ENCODE measurements at regions not wholly inside any gene's neighbourhood (a gene's known extent, or its start where the extent isn't known, plus 50 kb on each side); places are given as distances from the start of the nearest gene placed in this dataset.

DNA sequence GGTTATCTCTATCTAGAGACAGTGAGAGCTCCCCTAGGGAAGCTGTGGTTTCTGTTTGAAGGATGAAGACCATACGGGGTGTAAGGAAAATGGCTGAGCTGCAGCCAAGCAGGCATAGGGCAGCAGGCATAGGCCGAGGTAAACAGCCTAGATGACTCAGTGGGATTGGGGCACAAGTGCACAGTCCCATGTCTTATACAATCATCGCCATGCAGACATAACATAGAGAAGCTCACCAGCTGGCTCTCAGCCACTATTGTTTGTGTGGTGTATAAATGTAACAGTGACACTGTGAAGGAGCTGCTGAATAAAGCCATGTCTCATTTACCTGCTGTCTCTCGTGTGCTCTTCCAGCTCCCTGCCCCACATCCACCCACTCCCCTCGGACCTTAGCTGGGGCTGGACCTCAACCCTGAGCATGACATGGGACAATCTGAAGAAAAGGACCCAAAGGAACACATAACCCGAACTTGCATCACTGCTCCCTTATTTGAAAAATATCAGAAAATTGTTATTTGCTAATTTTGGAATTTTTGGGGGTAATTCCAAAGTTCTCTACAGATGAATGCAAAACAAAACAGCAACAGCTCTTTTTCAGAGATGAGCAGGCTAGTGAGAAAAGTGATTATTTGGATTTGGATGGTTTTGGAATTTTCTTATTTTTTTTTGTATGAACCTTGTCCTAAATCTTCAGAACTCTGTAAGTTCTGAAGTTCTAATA lies 582.7 kb downstream of the REEP3 start:
- Histone ChIP-seq H3K36me3 (ENCODE audit: insufficient read depth, insufficient read length, low read length) (no peaks in the 10 kb centered on the region), H3K27me3 (ENCODE audit: insufficient read depth, insufficient read length) (no peaks in the 10 kb centered on the region), H3K9ac (ENCODE audit: insufficient read length, low read depth) (no peak overlapping the region), H3K4me3 (ENCODE audit: insufficient read length, low read depth) (no peak overlapping the region), H3K4me1 (ENCODE audit: insufficient read depth, insufficient read length) (no peaks in the 10 kb centered on the region), H3K9me3 (ENCODE audit: insufficient read depth, low read length) (no peaks in the 10 kb centered on the region)
- no peak for DNase-seq (ENCODE audit: low read depth, low spot score)
- TF ChIP-seq YY1 (IDR thresholded peaks at IDR 0.05; ENCODE audit: insufficient read depth, insufficient read length) (no peak), ZNF274 (IDR thresholded peaks at IDR 0.05; ENCODE audit: low read depth, low read length) (no peak), SUZ12 (IDR thresholded peaks at IDR 0.05; ENCODE audit: extremely low read depth, insufficient read depth, insufficient read length) (no peak)

- no peak overlapping the region for H3K4me3 ChIP-seq (ENCODE audit: insufficient read length, low read depth)
- H3K4me1 ChIP-seq (ENCODE audit: insufficient read depth, insufficient read length) = no peaks in the 10 kb centered on the region
- no peaks in the 10 kb centered on the region for H3K27me3 ChIP-seq (ENCODE audit: insufficient read depth, insufficient read length)
- no peak for DNase-seq (ENCODE audit: low read depth, low spot score)
- H3K9me3 ChIP-seq (ENCODE audit: insufficient read depth, low read length) = no peaks in the 10 kb centered on the region
- no peaks in the 10 kb centered on the region for H3K36me3 ChIP-seq (ENCODE audit: insufficient read depth, insufficient read length, low read length)
- H3K9ac ChIP-seq (ENCODE audit: insufficient read length, low read depth) = no peak overlapping the region
- TF ChIP-seq ZNF274 (IDR thresholded peaks at IDR 0.05; ENCODE audit: low read depth, low read length) = no peak
- no peak for TF ChIP-seq SUZ12 (IDR thresholded peaks at IDR 0.05; ENCODE audit: extremely low read depth, insufficient read depth, insufficient read length)
- TF ChIP-seq YY1 (IDR thresholded peaks at IDR 0.05; ENCODE audit: insufficient read depth, insufficient read length) = no peak
Observed at GRCh38 chr10:64109926-64110495, 588.8 kb downstream of the REEP3 start.

DNA sequence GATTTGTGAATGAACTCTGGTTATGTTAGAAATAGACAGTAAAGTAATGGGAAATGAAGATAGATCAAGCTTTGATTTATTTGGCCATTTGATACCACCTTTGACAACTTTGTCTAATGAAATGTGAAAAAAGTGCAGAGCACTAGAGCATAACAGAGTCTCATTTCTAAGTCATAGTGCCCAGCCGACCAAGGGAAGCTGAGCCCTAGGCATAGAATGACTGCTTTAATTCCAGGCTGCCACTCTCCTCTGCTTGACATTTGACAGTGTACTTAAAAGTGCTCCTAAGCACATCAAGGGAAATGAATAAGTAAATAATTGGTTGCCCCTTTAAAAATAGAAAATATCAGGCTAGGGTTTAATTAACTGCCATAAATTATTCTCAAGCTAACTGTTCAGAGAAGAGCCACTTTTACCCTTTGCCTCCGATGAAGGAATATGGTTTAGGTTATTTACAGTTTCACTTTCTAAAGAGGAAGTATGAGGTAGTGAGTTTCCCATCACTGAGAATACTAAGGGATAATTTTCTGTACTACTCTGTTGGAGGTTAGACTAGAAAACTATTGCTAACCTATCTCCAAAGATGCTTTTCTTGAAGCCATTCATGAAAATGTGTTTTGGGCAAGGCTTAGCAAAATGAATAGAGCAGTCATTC lies 591.6 kb downstream of the REEP3 start:
- Histone ChIP-seq H3K4me3 (ENCODE audit: insufficient read length, low read depth) (no peak overlapping the region), H3K27me3 (ENCODE audit: insufficient read depth, insufficient read length) (no peaks in the 10 kb centered on the region), H3K9ac (ENCODE audit: insufficient read length, low read depth) (no peak overlapping the region), H3K9me3 (ENCODE audit: insufficient read depth, low read length) (no peaks in the 10 kb centered on the region), H3K4me1 (ENCODE audit: insufficient read depth, insufficient read length) (no peaks in the 10 kb centered on the region), H3K36me3 (ENCODE audit: insufficient read depth, insufficient read length, low read length) (no peaks in the 10 kb centered on the region)
- no peak for DNase-seq (ENCODE audit: low read depth, low spot score)
- TF ChIP-seq ZNF274 (IDR thresholded peaks at IDR 0.05; ENCODE audit: low read depth, low read length) (no peak), SUZ12 (IDR thresholded peaks at IDR 0.05; ENCODE audit: extremely low read depth, insufficient read depth, insufficient read length) (no peak), YY1 (IDR thresholded peaks at IDR 0.05; ENCODE audit: insufficient read depth, insufficient read length) (no peak)

- Histone ChIP-seq H3K36me3 (ENCODE audit: insufficient read depth, insufficient read length, low read length) (no peaks in the 10 kb centered on the region), H3K9ac (ENCODE audit: insufficient read length, low read depth) (no peak overlapping the region), H3K27me3 (ENCODE audit: insufficient read depth, insufficient read length) (no peaks in the 10 kb centered on the region), H3K4me1 (ENCODE audit: insufficient read depth, insufficient read length) (no peaks in the 10 kb centered on the region), H3K4me3 (ENCODE audit: insufficient read length, low read depth) (no peak overlapping the region), H3K9me3 (ENCODE audit: insufficient read depth, low read length) (no peaks in the 10 kb centered on the region)
- DNase-seq (ENCODE audit: low read depth, low spot score) = no peak
- no peak for TF ChIP-seq SUZ12 (IDR thresholded peaks at IDR 0.05; ENCODE audit: extremely low read depth, insufficient read depth, insufficient read length)
- no peak for TF ChIP-seq ZNF274 (IDR thresholded peaks at IDR 0.05; ENCODE audit: low read depth, low read length)
- no peak for TF ChIP-seq YY1 (IDR thresholded peaks at IDR 0.05; ENCODE audit: insufficient read depth, insufficient read length)
Observed at GRCh38 chr10:64113375-64113774, 592.2 kb downstream of the REEP3 start.

GRCh38 chr10:64113792-64114191 lies 592.6 kb downstream of the REEP3 start:
- H3K4me3 ChIP-seq (ENCODE audit: insufficient read length, low read depth) = no peak overlapping the region
- DNase-seq (ENCODE audit: low read depth, low spot score) = peak; percentile 23
- no peak for TF ChIP-seq SUZ12 (IDR thresholded peaks at IDR 0.05; ENCODE audit: extremely low read depth, insufficient read depth, insufficient read length)
- no peak for TF ChIP-seq ZNF274 (IDR thresholded peaks at IDR 0.05; ENCODE audit: low read depth, low read length)
- TF ChIP-seq YY1 (IDR thresholded peaks at IDR 0.05; ENCODE audit: insufficient read depth, insufficient read length) = no peak
- H3K4me1 ChIP-seq (ENCODE audit: insufficient read depth, insufficient read length) = no peaks in the 10 kb centered on the region
- H3K27me3 ChIP-seq (ENCODE audit: insufficient read depth, insufficient read length) = no peaks in the 10 kb centered on the region
- H3K36me3 ChIP-seq (ENCODE audit: insufficient read depth, insufficient read length, low read length) = no peaks in the 10 kb centered on the region
- no peak overlapping the region for H3K9ac ChIP-seq (ENCODE audit: insufficient read length, low read depth)
- no peaks in the 10 kb centered on the region for H3K9me3 ChIP-seq (ENCODE audit: insufficient read depth, low read length)

GRCh38 chr10:64115471-64115870 lies 594.3 kb downstream of the REEP3 start:
- DNase-seq (ENCODE audit: low read depth, low spot score) = no peak
- H3K4me3 ChIP-seq (ENCODE audit: insufficient read length, low read depth) = no peak overlapping the region

More at GRCh38 chr10:64115471-64115870, 594.3 kb downstream of the REEP3 start:
- no peaks in the 10 kb centered on the region for H3K4me1 ChIP-seq (ENCODE audit: insufficient read depth, insufficient read length)
- H3K36me3 ChIP-seq (ENCODE audit: insufficient read depth, insufficient read length, low read length) = no peaks in the 10 kb centered on the region
- no peak for TF ChIP-seq ZNF274 (IDR thresholded peaks at IDR 0.05; ENCODE audit: low read depth, low read length)
- TF ChIP-seq YY1 (IDR thresholded peaks at IDR 0.05; ENCODE audit: insufficient read depth, insufficient read length) = no peak
- no peak for TF ChIP-seq SUZ12 (IDR thresholded peaks at IDR 0.05; ENCODE audit: extremely low read depth, insufficient read depth, insufficient read length)
- H3K9me3 ChIP-seq (ENCODE audit: insufficient read depth, low read length) = no peaks in the 10 kb centered on the region
- no peak overlapping the region for H3K9ac ChIP-seq (ENCODE audit: insufficient read length, low read depth)
- no peaks in the 10 kb centered on the region for H3K27me3 ChIP-seq (ENCODE audit: insufficient read depth, insufficient read length)

All from NT2/D1 (cell line).